ENCODE measurements at regions not wholly inside any gene's neighbourhood (a gene's known extent, or its start where the extent isn't known, plus 50 kb on each side); places are given as distances from the start of the nearest gene placed in this dataset.
"Not testable (repeated sequence)": the region's sequence is repeated elsewhere in the genome, so short reads cannot be mapped to it uniquely, and the experiment has no call there.

DNA sequence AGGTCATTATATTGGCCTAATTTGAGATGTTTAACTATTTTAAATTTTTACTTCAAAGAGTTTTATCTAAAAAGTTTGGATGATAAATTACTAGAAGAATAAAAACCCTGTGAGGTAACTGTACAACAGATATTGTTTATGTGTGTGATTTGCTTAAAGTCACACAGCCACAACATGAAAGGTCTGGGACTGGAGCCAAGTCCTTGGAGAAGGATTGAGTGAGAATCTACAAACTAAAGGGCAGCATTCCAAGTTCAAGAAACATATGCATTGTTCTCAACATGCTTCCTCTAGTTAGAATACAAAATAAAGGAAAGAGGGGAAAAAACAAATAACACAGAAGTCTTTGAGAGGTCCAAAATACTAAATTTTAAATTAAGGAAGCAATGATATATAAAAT, 131.5 kb upstream of the MON1B start:
- DNase-seq (ENCODE audit: low read depth in 2 of 3, low spot score in 2 of 3), result no peak

DNA sequence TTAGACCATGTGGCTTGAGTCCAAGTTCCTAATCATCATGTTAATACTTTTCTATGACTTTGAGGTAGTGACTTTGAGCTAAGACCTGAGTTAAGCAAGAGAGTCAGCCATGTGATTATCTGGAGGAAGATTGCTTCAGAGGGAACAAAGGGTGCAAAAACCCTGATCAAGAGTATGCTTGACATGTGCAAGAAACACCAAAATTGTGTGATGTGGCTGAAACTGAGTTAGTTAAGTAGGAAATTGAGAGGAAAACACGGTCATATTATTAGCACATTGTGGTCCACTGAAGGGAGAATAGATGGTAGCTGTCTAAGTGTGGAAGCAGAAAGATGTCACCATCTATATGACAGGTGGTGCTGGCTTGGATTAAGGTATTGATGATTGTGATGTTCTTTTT, 130.4 kb upstream of the MON1B start:
- DNase-seq (ENCODE audit: low read depth in 2 of 3, low spot score in 2 of 3), result no peak

DNA sequence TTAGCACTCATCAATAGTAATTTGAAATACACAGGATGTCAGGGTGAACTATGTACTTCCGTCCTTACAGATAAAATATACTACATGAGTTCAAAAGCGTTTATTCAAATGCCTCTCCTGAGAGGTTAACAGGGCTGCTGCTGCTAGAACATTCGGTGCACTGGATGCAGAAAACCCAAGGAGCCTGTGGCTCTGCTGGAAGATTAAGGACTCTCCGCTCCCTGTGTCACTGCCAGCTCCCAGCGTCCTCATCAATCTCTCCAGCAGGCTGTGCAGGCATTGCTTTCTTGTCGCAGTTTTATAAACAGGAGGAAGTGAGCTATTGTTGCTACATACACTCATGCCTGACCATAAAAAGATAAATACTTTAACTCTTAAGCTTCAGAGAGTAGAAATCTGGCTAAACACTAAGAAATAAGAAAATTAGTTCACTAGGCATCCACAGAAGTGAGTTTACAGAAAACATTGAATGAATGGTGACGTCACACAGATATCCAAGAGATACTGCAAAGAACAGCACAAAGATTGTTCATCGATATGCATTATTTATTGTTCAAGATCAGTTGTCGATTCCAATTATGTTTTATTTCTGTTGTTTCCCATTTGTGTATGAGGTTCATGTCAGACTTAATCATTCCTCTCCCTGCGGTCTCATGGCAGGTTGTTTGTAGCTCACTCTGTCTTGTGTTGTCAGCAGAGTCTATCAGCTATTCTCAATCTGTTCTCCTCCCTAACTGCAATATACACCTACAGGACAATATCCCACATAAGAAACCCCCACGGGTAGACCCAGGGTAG, 127.9 kb upstream of the MON1B start:
- DNase-seq (ENCODE audit: low read depth in 2 of 3, low spot score in 2 of 3), result no peak

DNA sequence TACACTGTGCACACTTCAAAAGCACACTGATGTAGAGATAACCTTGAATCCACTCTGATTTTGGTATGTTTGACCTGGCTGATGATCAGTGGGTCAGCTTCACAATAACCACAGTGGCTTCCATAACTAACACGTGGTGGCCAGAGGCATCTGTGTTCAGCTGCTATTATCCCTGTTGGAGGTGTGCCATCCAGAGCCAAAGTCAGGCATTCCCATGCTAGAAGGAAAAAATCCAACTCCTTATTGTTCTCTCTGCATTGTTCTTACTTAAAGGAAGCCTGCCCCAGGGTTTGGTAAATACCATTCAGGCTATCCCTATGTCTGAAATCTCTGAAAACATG, 127.3 kb upstream of the MON1B start:
- DNase-seq (ENCODE audit: low read depth in 2 of 3, low spot score in 2 of 3), result no peak

DNA sequence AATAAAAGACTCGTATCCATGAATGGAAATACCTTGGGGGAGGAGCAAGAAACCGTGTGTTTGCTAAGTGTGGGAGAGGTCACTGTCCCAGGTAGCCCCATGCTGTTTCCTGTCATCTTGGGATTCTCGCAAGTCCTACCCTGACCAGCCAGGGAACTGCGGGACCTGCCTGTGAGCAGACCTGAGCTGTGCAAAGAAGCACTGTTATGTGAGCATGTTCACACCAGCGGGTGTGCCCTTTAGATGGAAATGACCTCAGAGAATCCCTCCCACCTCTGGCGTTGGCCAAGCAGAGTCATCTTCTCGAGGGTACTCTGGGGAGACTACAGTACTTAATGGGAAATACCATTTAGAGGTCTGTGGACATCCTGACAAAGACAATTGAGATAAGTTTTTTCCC, 127.0 kb upstream of the MON1B start:
- DNase-seq (ENCODE audit: low read depth in 2 of 3, low spot score in 2 of 3), result no peak

DNA sequence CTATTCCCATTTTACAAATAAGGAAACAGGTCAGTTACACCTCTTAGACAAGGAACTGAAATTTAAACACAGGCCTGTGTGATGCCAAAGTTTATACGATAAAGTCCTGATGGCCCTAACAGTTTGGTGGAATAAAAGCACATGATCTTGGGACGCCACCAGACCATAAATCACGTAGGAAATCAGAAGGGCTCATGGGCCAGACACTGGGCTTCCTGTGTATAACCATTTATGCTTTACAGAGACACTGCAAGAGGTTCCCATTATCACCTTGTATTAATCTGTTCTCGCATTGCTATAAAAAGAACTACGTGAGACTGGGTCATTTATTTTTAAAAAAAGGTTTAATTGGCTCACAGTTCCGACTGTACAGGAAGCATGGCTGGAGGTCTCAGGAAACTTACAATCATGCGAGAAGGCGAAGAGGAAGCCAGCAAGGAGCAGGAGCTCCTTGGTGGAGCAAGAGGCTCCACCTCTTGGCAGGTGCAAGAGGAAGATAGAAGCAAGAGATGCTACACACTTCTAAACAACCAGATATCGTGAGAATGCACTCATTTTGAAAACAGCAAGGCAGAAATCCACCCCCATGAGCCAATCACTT, 124.0 kb upstream of the MON1B start:
- no peak for DNase-seq (ENCODE audit: low read depth in 2 of 3, low spot score in 2 of 3)

DNA sequence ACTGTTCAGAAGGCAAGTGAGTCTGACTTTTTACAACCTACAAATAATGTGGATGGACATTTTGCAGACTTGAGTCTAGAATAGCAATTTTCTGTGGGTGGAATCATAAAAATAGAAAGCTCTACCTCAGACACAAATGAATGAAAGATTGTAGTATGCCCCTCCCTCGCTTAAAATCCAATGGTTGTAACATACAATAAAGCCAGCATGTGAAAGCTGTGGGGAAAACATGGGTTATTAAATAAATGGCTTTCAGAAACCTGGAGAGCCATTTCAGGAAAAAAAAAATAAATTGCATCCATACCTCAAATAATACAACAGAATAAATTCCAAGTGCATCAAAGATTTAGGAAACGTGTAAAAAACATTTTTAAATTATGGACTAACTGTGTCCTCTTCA, 123.1 kb upstream of the MON1B start:
- DNase-seq (ENCODE audit: low read depth in 2 of 3, low spot score in 2 of 3), result no peak

DNA sequence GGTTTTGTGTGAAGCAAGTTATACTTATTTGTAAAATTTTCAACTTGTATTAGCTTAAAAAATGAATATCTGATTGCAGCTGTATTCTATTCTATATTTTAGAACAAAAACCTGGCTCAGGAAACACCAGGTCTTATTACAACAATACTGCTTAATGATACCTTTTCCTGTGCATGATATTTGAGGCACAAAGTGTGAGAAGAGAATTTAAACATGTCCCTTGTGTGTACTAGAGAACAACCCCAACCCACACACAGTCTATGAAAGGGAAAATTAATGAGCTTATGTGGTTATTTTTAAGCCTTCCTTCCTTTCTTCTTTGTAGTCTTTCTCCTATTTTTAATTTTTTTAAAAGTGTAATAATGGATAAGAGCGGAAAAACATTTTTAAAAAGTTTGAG, 122.6 kb upstream of the MON1B start:
- DNase-seq (ENCODE audit: low read depth in 2 of 3, low spot score in 2 of 3), result no peak

DNA sequence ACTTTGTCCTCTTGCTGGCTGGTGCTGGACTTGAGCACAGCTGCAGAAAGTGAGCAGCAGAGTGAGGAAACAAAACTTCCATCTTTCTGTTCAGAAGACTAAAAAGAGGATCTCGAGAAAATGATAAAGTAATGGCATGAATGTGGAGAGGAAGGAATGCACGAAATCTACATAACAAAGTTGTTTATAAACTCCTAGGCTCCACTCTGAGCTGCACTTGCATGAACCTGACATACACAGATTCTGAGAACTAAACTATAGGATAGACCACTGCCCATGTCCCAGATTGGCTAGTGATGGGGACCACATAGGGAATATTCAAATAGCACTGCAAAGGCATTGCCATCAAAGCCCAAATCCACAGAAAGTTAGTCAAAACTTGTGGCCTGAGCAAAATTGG, 121.1 kb upstream of the MON1B start:
- DNase-seq (ENCODE audit: low read depth in 2 of 3, low spot score in 2 of 3), result no peak

DNA sequence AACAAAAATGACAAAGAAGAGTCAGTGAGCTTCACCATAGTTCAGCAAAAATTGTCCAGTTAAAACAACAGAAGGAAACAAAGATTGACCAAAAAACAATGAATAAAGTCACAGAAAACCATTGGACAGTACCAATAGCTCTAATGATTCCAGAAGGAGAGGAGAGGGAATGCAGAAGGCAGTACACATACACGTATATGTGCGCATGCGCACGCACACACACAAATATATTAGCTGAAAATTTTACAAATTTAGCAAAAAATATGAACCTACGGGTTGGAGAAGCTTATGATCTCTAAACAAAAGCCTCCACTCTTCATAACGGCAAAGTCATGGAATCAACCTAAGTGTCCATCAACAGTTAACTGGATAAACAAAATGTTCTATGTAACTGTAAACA, 120.3 kb upstream of the MON1B start:
- DNase-seq (ENCODE audit: low read depth in 2 of 3, low spot score in 2 of 3), result no peak

DNA sequence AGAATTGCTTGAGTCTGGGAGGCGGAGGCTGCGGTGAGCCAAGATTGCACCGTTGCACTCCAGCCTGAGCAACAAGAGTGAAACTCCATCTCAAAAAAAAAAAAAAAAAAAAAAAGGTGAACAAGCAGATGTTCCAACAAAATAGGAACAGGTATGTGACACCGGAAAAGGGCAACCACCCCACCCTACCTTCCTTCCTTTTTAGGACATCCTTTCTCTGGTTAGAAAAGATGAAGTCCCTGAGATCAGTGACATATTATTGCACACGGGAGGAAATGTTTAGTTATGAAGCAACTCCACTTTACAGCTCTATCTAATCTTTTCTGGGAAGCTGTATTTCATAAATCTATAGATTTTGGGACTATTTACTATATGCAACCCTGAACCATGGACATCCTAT, 114.2 kb upstream of the MON1B start:
- DNase-seq (ENCODE audit: low read depth in 2 of 3, low spot score in 2 of 3), result no peak

DNA sequence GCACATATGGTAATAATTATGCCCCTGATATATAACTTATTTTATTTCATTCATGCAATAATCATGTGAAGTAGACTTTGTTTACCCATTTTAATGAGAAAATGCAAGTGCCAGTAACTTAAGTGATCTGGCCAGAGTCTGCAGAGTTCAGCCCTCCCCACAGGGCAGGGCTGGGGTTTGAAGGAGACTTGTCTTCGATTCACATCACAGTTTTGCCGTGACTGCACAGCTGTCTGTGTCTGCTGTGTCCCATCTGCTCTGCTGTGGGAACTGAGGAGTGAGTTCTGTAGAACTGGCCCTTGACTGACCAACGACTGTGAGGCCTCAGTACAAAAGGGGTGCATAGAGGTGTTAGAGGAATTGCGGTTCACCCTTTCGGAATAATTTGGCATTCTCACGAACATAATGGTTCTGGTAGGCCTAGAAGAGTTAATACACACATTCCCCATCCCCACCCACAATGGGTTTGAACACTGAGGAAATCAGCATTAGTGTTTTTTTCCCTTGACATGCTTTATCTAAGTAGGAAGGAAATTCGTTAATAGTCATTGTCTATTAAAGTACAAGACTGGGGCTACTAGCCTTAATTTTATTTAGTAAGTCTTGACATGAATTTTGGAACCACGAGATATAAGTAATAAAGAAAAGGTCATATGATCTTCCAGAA, 113.6 kb upstream of the MON1B start:
- DNase-seq (ENCODE audit: low read depth in 2 of 3, low spot score in 2 of 3), result no peak

DNA sequence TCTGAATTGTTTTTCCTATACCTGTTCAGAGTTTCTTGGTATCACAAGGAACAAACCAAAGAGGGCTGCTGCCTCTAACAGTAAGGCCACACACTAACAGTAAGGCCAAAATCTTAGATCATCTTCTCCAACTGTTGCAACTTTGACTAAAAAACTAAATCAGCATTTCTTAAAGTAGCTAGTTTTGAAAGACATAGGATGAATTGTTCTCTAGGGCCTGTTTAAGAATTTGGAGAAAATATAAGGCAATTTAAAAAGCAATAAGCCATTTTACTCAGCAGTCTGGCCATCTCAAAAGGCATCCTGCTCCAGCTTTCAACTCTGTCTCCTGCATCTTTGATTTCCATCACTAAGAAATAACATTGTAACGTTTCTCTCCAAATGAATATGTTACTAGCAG, 105.0 kb upstream of the MON1B start:
- no peak for DNase-seq (ENCODE audit: low read depth in 2 of 3, low spot score in 2 of 3)

DNA sequence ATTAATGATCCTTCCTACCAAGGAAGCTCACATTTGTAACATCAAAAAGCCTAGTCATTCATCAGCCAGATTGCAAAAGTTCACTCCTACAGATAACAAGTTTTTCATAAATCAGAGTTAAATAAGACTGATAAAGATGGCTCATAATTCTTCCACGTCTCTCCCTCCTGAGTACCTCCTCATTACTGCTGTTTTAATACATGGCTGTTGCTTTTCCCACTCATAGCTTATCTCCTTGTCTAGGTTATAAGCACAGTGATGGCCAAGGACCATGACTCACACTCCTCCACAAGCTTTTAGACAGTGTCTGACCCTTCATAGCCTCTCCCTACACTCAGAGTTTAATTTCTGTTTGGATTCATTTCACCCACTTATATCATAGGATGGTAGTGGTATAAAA, 100.9 kb upstream of the MON1B start:
- DNase-seq (ENCODE audit: low read depth in 2 of 3, low spot score in 2 of 3), result no peak

DNA sequence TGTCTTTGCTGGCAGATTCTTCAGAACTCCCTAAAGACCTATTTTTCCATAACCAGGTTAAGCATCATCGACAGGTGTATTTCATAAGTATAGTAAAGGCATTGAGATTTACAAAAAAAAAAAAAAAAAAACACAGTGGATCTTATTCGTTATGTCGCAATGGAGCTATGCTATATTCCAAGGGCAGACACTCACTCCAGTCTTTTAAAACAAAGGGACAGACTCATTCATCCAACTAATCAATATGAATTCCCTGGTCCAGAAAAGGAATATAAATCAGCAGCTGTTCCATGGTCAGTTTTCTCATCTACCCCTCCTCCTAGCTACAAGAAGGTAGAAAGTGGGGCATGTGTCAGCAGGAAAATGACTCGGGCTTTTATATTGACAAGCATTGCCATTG, 97.7 kb upstream of the MON1B start:
- DNase-seq (ENCODE audit: low read depth in 2 of 3, low spot score in 2 of 3), result no peak

DNA sequence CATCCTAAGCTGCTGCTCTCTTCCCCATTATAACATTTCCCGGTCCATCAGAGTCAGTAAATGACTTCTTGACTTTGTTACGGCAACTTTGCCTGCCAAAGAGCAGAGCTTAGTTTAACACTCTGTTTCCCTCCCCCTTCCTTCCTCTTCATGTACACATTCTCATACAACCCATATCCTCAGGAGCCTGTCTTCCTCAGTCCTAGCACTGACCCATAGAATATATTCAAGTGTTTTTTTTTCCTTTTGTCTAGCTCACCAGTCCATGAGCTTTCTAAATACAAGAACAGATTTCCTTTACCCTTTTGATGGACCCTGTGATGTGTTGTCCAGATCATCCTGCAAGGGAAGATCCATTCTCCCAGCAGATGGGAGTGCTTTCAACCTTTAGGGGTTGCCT, 97.0 kb upstream of the MON1B start:
- no peak for DNase-seq (ENCODE audit: low read depth in 2 of 3, low spot score in 2 of 3)

DNA sequence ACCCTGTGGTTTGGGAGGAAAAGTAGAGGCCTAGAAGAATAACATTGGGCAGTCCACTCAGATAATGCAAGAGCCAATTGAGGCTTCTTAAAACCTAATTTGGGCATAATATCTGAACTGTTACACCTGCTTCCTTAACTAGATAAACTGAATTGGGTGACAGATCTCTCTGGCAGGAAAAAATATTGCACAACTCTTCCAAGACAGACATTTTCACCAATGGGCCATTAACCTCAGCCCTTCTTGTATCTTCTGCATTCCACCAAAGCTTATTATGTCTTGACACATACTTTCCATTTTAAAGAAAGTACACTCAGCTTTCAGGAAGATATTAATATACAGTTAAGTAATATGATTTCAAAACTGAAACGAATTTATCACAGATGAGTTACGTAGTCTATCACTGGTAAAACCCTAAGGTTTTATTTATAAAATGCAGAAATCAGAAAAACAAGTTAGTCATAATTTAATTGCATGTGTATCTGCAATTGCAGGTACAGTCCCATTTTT, 79.9 kb upstream of the MON1B start:
- DNase-seq (ENCODE audit: low read depth in 2 of 3, low spot score in 2 of 3), result no peak

DNA sequence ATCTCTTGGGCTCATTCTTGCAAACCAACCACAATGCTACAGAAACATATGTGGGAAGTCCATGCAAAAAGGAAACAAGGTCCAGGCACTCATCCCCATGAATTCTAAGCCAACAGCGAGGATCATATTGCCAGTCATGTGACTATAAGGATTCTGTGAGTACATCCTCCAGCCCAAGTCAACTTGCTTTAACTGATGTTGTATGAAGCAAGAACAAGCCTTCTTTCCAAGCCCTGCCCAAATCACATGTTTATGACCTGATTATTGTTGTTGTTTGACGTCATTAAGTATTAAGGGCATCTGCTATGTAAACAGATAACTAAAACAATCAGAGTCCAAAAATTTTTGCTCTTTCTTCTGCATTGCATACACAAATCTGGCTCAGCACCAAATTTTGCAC, 78.2 kb upstream of the MON1B start:
- no peak for DNase-seq (ENCODE audit: low read depth in 2 of 3, low spot score in 2 of 3)

DNA sequence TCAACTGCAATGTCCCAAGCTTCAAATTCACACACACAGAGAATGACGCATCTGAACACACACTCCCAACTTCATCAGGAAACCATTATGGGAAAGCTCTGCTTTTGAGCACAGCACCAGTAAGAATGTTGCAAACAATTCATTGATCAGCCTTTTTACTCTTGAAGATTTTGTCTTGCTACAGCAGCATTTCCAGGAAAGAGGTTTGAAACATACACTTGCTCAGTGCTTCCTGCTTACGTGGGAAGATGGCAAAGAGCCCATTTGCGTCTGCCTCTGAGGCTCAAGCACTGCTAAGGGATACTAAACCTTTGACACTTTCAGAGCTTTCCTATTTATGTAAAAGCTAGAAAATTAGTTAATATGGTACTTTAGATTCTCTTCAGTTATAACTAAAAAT, 77.2 kb upstream of the MON1B start:
- DNase-seq (ENCODE audit: low read depth in 2 of 3, low spot score in 2 of 3), result no peak

DNA sequence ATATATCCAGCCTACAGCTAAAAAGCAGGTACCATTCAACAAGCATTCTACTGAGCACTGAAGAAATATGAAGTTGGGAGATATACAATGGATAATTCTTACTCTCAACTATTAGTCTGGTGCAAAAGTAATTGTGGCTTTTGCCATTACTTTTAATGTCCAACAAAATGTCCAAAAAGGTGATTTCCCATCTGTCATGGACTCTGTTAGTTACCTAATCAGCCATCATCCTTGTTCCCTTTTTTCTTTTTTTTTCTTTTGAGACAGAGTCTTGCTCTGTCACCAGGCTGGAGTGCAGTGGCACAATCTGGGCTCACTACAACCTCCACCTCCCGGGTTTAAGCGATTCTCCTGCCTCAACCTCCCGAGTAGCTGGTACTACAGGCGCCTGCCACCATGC, 76.6 kb upstream of the MON1B start:
- not testable (repeated sequence) for DNase-seq (ENCODE audit: low read depth in 2 of 3, low spot score in 2 of 3)

DNA sequence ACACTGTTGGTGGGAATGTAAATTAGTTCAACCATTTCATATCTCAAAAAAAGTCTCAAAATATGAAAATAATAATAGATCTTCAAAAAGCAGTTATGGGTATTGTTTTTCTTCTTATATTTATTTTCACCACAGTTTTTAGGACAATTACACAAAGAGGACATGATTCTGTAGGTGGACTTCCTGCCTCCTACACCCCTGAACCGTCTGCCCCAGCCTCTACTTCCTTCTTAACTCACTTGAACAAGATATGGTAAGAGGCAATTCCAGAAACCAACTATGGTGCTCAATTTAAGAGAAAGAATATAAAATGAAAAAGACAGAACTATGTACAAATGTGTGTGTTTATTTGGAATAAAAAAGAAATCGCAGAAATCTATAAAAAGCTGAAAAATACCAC, 74.1 kb upstream of the MON1B start:
- DNase-seq (ENCODE audit: low read depth in 2 of 3, low spot score in 2 of 3), result no peak

DNA sequence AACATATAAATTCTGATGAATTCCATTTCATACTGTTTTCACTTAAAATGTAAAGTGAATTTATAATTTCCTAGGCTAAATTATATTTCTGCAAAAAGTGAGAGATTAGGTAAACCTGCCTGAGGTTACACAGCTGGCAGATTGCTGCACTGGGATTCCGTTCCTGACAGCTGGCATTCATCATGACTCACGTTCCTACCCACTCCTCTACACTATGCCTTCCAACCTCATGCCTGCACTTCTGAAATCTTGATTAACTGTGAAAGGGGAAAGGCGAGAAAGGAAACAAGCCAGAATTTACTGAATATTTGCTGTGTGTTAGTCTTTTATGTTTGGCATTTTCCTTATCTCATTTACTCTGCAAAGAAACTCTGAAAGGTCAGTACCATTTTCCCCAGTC, 73.3 kb upstream of the MON1B start:
- DNase-seq (ENCODE audit: low read depth in 2 of 3, low spot score in 2 of 3), result no peak

Data from hematopoietic multipotent progenitor cell (in vitro differentiated cells).